Esophagus muscularis mucosa (tissue), 4 donors: ENCODE measurements at regions not wholly inside any gene's neighbourhood (a gene's known extent, or its start where the extent isn't known, plus 50 kb on each side); places are given as distances from the start of the nearest gene placed in this dataset.

Experiments
- DNase-seq: peaks from one replicate; pipeline ENCODE4 v3.0.0-alpha.2; 2017; ENCODE audit errors: extremely low spot score
- H3K27ac ChIP-seq, 4 donors: fragments of 200-600 bp; sonication (generic); replicated peaks in 1 of 4; 1 replicate in 3 of 4; 2 replicates in 1 of 4; pipeline ENCODE4 v1.5.1; 2016 to 2019; ENCODE audit warnings: mild to moderate bottlenecking in 1 of 4
- H3K27me3 ChIP-seq, 4 donors: fragments of 200-600 bp; sonication (generic); one replicate each; pipeline versions ENCODE4 v1.5.1 to v1.6.0; 2016 to 2019
- H3K36me3 ChIP-seq, 4 donors: fragments of 200-600 bp; sonication (generic); one replicate each; pipeline ENCODE4 v1.5.1; 2016 to 2019
- H3K4me1 ChIP-seq, 4 donors: fragments of 200-600 bp; sonication (generic); one replicate each; pipeline ENCODE4 v1.5.1; 2016 to 2019
- H3K4me3 ChIP-seq, 4 donors: fragments of 200-600 bp; sonication (generic); 1 replicate in 2 of 4; 2 replicates in 2 of 4; pipeline ENCODE4 v1.5.1; 2016 to 2019; ENCODE audit warnings: mild to moderate bottlenecking in 4 of 4, moderate library complexity in 1 of 4
- H3K9me3 ChIP-seq, 4 donors: fragments of 200-600 bp; sonication (generic); 1 replicate in 3 of 4; 2 replicates in 1 of 4; pipeline ENCODE4 v1.5.1; 2016 to 2019
- EP300 ChIP-seq: sonication (generic); formaldehyde crosslinking; IDR thresholded peaks from one replicate; pipeline ENCODE4 v1.6.1; 2017; ENCODE audit warnings: antibody characterized with exemption
- POLR2A ChIP-seq: fragments of 450-650 bp; IDR thresholded peaks from one replicate; pipeline ENCODE4 v1.6.1; 2017; ENCODE audit warnings: antibody characterized with exemption, moderate library complexity, mild to moderate bottlenecking, low read depth
- POLR2AphosphoS5 ChIP-seq, 2 donors: sonication (generic); formaldehyde crosslinking; IDR thresholded peaks; one replicate each; pipeline ENCODE4 v1.6.1; 2017; ENCODE audit warnings: antibody characterized with exemption in 2 of 2
- WGBS: methylation state at CpG from one replicate; pipeline ENCODE4 v1.1.5; 2018; 5-methylcytosine and 5-hydroxymethylcytosine counted together
- intact Hi-C: fragments of 100-400 bp; cut with DNase I; formaldehyde crosslinking; loops from one replicate; pipeline ENCODE4 v1.15.1; 2023
- TF ChIP-seq, protein P1 (sequence below), 3 experiments: fragments of 200-600 bp in 2 of 3; fragments of 450-650 bp in 1 of 3; sonication (generic) in 2 of 3; IDR thresholded peaks; one replicate each; pipeline ENCODE4 v1.5.1; 2017 to 2019; ENCODE audit warnings: antibody characterized with exemption in 3 of 3, mild to moderate bottlenecking in 2 of 3, moderate library complexity in 1 of 3

DNA sequence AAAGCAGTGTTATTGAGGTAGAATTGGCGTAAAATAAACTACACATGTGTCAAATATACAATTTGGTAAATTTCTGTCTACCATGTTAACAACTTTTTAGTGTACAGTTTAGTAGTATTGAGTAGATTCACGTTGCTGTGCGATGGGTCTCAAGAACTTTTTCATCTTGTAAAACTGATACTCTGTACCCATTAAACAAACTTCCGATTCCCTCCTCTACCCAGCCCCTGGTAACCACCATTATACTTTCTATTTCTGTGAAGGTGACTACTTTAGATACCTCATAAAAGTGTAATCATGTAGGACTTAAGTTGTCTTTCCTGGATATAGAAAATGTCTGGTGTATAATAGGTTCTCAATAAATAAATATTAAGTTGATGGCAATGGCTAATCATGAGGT lies 408.5 kb upstream of the POT1 start:
- intact Hi-C loops, result no loop called here

DNA sequence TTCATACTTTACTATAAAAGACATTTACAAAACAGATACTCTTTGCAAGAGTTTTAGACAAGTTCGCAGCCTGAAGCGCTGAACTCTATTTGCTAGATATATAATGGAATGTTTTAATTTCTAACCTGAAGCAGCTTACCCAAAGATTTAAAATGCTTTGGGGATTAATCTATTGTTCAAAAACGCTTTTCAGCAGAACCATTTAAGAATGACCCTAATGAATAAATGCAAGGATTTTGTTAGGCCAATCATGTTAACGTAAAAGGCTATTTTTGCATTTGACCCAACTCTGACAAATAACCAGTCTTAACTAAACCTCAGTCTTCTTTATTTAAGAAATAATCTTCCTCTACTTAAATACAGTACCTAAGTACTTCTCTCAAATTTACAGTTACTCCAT lies 406.7 kb upstream of the POT1 start:
- Histone ChIP-seq H3K27ac (no peak overlapping the region), H3K9me3 (no peaks in the 10 kb centered on the region), H3K27me3 (no peaks in the 10 kb centered on the region), H3K4me3 (no peak overlapping the region), H3K36me3 (no peaks in the 10 kb centered on the region), H3K4me1 (no peaks in the 10 kb centered on the region)
- WGBS, result 80% methylated on average over 4 of the region's 4 CpGs
- intact Hi-C loops, result no loop called here
- no peak for DNase-seq
- no peak for TF ChIP-seq EP300
- TF ChIP-seq, protein P1, sequence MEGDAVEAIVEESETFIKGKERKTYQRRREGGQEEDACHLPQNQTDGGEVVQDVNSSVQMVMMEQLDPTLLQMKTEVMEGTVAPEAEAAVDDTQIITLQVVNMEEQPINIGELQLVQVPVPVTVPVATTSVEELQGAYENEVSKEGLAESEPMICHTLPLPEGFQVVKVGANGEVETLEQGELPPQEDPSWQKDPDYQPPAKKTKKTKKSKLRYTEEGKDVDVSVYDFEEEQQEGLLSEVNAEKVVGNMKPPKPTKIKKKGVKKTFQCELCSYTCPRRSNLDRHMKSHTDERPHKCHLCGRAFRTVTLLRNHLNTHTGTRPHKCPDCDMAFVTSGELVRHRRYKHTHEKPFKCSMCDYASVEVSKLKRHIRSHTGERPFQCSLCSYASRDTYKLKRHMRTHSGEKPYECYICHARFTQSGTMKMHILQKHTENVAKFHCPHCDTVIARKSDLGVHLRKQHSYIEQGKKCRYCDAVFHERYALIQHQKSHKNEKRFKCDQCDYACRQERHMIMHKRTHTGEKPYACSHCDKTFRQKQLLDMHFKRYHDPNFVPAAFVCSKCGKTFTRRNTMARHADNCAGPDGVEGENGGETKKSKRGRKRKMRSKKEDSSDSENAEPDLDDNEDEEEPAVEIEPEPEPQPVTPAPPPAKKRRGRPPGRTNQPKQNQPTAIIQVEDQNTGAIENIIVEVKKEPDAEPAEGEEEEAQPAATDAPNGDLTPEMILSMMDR (IDR thresholded peaks at IDR 0.05), result no peak
- TF ChIP-seq POLR2A, result no peak
- no peak for TF ChIP-seq POLR2AphosphoS5 (IDR thresholded peaks at IDR 0.05)

More for the DNA sequence above, 408.5 kb upstream of the POT1 start:
- Histone ChIP-seq H3K4me3 (no peak overlapping the region), H3K4me1 (no peaks in the 10 kb centered on the region), H3K36me3 (no peaks in the 10 kb centered on the region), H3K9me3 (no peaks in the 10 kb centered on the region), H3K27ac (no peak overlapping the region), H3K27me3 (no peaks in the 10 kb centered on the region)
- TF ChIP-seq POLR2A, result no peak
- TF ChIP-seq POLR2AphosphoS5 (IDR thresholded peaks at IDR 0.05), result no peak
- no peak for TF ChIP-seq EP300
- TF ChIP-seq, protein P1 (IDR thresholded peaks at IDR 0.05), result no peak
- WGBS, result 92% methylated on average over 4 of the region's 4 CpGs
- DNase-seq, result no peak

DNA sequence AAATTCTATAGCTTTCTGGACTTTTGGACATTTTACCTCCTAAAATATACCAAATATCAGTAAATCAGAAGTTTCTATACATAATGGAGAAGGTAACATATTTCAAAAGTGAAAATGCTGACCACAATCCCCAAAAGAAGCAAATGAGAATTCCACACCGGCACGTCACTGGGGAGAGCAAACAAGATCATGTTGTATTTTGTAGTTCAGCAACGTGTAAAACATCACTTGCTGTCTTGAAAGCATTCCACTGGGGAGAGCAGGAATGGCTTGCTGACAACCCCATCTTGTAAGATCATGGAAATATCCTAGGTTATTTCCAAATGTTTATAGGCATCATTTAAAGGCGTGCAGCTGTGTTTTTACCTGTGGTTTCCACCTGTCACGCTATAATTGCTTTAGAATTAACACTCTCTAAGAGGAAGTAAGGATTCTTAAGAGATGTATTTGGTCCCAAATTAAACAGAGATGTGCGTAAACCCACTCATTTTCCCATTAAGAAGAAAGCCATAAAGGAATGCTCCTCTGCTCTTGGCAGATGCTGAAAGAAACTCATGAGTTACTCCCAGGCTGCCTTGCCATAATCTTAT lies 397.1 kb upstream of the POT1 start:
- Histone ChIP-seq H3K9me3 (no peaks in the 10 kb centered on the region), H3K4me1 (no peaks in the 10 kb centered on the region), H3K4me3 (no peak overlapping the region), H3K36me3 (no peaks in the 10 kb centered on the region), H3K27ac (no peak overlapping the region), H3K27me3 (no peaks in the 10 kb centered on the region)
- DNase-seq, result no peak
- intact Hi-C loops, result no loop called here
- 63% methylated on average over 6 of the region's 6 CpGs for WGBS
- TF ChIP-seq EP300 (no peak), POLR2A (no peak), POLR2AphosphoS5 (IDR thresholded peaks at IDR 0.05) (no peak)
- TF ChIP-seq, protein P1 (IDR thresholded peaks at IDR 0.05), result no peak

DNA sequence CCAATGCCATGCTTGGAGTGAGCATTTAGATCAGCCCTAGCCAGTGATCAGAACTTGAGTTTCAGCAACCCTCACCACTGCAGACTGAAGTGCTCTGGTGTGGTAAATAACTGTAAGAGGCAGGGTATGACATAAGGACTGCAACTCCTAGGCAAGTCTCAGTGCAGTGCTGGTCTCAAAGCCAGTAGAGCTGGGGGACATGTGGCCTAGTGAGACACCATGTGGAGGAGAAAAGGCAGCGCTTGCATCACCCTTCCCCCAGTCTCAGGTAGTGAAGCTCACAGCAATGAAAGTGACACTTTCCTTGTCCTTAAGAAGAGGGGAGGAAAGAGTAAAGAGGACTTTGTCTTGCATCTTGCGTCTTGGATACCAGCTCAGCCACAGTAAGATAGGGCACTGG lies 386.8 kb upstream of the POT1 start:
- 71% methylated on average over 2 of the region's 2 CpGs for WGBS
- H3K4me3 ChIP-seq, result no peak overlapping the region
- no peaks in the 10 kb centered on the region for H3K27me3 ChIP-seq
- TF ChIP-seq POLR2AphosphoS5 (IDR thresholded peaks at IDR 0.05), result no peak
- no peak for TF ChIP-seq EP300
- TF ChIP-seq, protein P1 (IDR thresholded peaks at IDR 0.05), result no peak
- intact Hi-C loops, result no loop called here
- no peaks in the 10 kb centered on the region for H3K4me1 ChIP-seq
- H3K36me3 ChIP-seq, result no peaks in the 10 kb centered on the region
- no peak overlapping the region for H3K27ac ChIP-seq
- no peaks in the 10 kb centered on the region for H3K9me3 ChIP-seq
- no peak for DNase-seq
